ENCODE measurements at regions not wholly inside any gene's neighbourhood (a gene's known extent, or its start where the extent isn't known, plus 50 kb on each side); places are given as distances from the start of the nearest gene placed in this dataset.
A peak's percentile ranks its signal among the peaks of the same experiment; 100 is the strongest.
"Not testable (repeated sequence)": the region's sequence is repeated elsewhere in the genome, so short reads cannot be mapped to it uniquely, and the experiment has no call there.

GRCh38 chr1:87403061-87403820 lies 74.6 kb downstream of the LMO4 start:
- Histone ChIP-seq H3K4me1 (no peaks in the 10 kb centered on the region), H3K9me3 (no peaks in the 10 kb centered on the region), H3K4me3 (no peak overlapping the region), H3K36me3 (ENCODE audit: insufficient read depth in 1 of 2, low read depth in 1 of 2) (no peaks in the 10 kb centered on the region), H3K27ac (no peak overlapping the region), H3K27me3 (ENCODE audit: insufficient read depth in 3 of 3, low read length in 2 of 3) (no peaks in the 10 kb centered on the region)
- intact Hi-C loops (cut with DNase I): no loop called here
- ATAC-seq: no peak
- TF ChIP-seq, protein P1, sequence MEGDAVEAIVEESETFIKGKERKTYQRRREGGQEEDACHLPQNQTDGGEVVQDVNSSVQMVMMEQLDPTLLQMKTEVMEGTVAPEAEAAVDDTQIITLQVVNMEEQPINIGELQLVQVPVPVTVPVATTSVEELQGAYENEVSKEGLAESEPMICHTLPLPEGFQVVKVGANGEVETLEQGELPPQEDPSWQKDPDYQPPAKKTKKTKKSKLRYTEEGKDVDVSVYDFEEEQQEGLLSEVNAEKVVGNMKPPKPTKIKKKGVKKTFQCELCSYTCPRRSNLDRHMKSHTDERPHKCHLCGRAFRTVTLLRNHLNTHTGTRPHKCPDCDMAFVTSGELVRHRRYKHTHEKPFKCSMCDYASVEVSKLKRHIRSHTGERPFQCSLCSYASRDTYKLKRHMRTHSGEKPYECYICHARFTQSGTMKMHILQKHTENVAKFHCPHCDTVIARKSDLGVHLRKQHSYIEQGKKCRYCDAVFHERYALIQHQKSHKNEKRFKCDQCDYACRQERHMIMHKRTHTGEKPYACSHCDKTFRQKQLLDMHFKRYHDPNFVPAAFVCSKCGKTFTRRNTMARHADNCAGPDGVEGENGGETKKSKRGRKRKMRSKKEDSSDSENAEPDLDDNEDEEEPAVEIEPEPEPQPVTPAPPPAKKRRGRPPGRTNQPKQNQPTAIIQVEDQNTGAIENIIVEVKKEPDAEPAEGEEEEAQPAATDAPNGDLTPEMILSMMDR (IDR thresholded peaks at IDR 0.05): no peak
- DNase-seq: no peak
- WGBS, 3 donors: 71 to 80% (median 71%) methylated on average over 7 of the region's 7 CpGs

DNA sequence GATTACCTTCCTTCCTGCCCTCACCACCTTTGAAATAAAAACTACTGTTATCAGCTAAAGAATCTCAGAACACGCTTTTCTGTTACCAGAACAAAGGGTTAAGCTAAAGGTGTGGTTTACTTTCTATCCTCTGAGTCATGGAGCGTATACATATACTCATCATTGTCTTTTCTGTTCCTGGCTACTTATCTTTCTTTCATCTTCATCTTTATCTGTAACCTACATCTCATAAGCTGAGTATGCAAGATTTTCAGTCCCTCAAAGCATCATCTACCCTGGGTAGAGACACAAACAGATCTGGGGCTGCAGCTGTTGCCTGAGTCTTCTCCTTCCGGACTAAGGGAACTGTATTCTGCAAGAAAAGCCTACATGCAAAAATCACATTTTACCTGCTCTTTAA lies 75.6 kb downstream of the LMO4 start:
- ATAC-seq (no peak), DNase-seq (no peak)
- intact Hi-C loops (cut with DNase I): no loop called here
- TF ChIP-seq, protein P1 (IDR thresholded peaks at IDR 0.05): no peak
- 74 to 86% (median 78%) methylated on average over 3 of the region's 3 CpGs for WGBS, 3 donors
- Histone ChIP-seq H3K4me1 (peaks cover 2% of the 10 kb centered on the region), H3K27me3 (ENCODE audit: insufficient read depth in 3 of 3, low read length in 2 of 3) (no peaks in the 10 kb centered on the region), H3K9me3 (no peaks in the 10 kb centered on the region), H3K27ac (no peak overlapping the region), H3K36me3 (ENCODE audit: insufficient read depth in 1 of 2, low read depth in 1 of 2) (no peaks in the 10 kb centered on the region), H3K4me3 (no peak overlapping the region)

- Histone ChIP-seq H3K4me1 (peaks cover 7% of the 10 kb centered on the region), H3K27me3 (ENCODE audit: insufficient read depth in 3 of 3, low read length in 2 of 3) (no peaks in the 10 kb centered on the region), H3K36me3 (ENCODE audit: insufficient read depth in 1 of 2, low read depth in 1 of 2) (no peaks in the 10 kb centered on the region), H3K27ac (no peak overlapping the region), H3K4me3 (no peak overlapping the region), H3K9me3 (no peaks in the 10 kb centered on the region)
- DNase-seq (no peak), ATAC-seq (peak in 2 of 4 donors; percentile 46 to 65)
- TF ChIP-seq, protein P1 (IDR thresholded peaks at IDR 0.05): no peak
- 42 to 63% (median 46%) methylated on average over 2 of the region's 2 CpGs for WGBS, 3 donors
- intact Hi-C loops (cut with DNase I): no loop called here
These were observed 80.1 kb downstream of the LMO4 start for GRCh38 chr1:87408665-87409248.

DNA sequence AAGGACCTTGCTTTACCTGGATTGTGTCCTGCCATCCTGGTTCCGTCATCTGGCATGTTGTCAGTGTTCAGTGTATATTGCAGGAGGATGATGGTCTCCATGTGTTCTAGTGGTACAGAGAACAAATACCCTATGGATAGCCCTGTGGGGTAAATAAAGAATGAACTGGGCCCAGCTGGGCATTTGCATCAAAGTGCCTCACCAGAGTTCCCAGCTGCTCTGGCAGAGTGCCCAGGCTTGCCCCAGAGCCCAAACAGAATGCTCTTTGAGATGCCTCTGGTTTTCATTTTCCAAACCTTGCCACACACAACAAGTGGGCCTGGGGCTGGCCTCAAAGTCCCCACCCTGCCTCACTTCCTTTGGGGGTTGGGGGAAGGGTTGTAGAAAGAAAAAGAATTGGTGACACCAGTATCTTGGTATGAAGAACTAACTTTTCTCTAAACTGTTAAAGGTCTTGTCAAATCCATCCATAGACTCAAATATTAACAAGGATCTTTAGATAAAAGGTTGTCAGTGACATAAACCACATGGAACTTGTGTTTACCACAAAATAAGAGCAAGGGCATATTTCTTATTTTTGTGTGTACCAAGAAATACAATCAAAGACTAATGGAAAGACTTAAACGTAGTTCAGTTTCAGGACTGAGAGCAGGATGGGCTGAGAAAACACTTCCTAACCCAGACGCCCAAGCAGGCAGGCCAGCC lies 82.2 kb downstream of the LMO4 start:
- peak; percentile 16 to 58 for DNase-seq
- intact Hi-C loops (cut with DNase I): no loop called here
- no peaks in the 10 kb centered on the region for H3K36me3 ChIP-seq (ENCODE audit: insufficient read depth in 1 of 2, low read depth in 1 of 2)
- H3K4me3 ChIP-seq: no peak overlapping the region
- 75 to 85% (median 81%) methylated on average over 3 of the region's 3 CpGs for WGBS, 3 donors
- peaks cover 7% of the 10 kb centered on the region for H3K4me1 ChIP-seq
- no peaks in the 10 kb centered on the region for H3K27me3 ChIP-seq (ENCODE audit: insufficient read depth in 3 of 3, low read length in 2 of 3)
- H3K9me3 ChIP-seq: no peaks in the 10 kb centered on the region
- TF ChIP-seq, protein P1 (IDR thresholded peaks at IDR 0.05): no peak
- ATAC-seq: no peak
- H3K27ac ChIP-seq: no peak overlapping the region

GRCh38 chr1:87413846-87414245 lies 85.2 kb downstream of the LMO4 start:
- H3K4me3 ChIP-seq; DNase-seq; H3K9me3 ChIP-seq; H3K4me1 ChIP-seq; H3K27ac ChIP-seq; intact Hi-C loops (cut with DNase I); ATAC-seq; H3K36me3 ChIP-seq (ENCODE audit: insufficient read depth in 1 of 2, low read depth in 1 of 2); H3K27me3 ChIP-seq (ENCODE audit: insufficient read depth in 3 of 3, low read length in 2 of 3): not testable (repeated sequence)
- 67 to 90% (median 73%) methylated on average over 2 of the region's 2 CpGs for WGBS, 3 donors
